ENCODE measurements at regions not wholly inside any gene's neighbourhood (a gene's known extent, or its start where the extent isn't known, plus 50 kb on each side); places are given as distances from the start of the nearest gene placed in this dataset.

GRCh38 chr4:127311371-127311770 is 321.4 kb upstream of the INTU start:
- peaks cover 0 to 6% (median 4%) of the 10 kb centered on the region in 3 donors for H3K9me3 ChIP-seq (replicated peaks in 1 of 3)
- 76 to 93% (median 89%) methylated on average over 1 of the region's 1 CpG for WGBS, 4 donors
- intact Hi-C loops (cut with DNase I): no loop called here

DNA sequence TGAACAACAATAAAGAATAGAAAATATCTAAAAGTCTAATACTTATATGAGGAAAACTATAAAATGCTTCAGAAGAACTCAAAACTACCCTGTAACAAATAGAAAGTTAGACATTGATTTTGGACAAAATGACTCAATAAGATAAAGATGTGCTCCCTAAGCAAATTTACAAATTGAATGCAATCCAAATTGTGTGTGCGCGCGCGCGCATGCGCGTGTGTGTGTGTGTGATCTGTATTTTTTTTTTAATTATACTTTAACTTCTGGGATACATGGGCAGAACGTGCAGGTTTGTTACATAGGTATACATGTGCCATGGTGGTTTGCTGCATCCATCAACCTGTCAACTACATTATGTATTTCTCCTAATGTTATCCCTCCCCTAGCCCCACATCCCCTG is 320.8 kb upstream of the INTU start:
- 87 to 96% (median 92%) methylated on average over 8 of the region's 8 CpGs for WGBS, 4 donors
- H3K36me3 ChIP-seq (replicated peaks in 1 of 2): no peaks in the 10 kb centered on the region
- H3K27me3 ChIP-seq: no peaks in the 10 kb centered on the region
- H3K9me3 ChIP-seq (replicated peaks in 1 of 3): peaks cover 0 to 6% (median 4%) of the 10 kb centered on the region in 3 donors
- DNase-seq: no peak
- H3K27ac ChIP-seq: no peak overlapping the region
- TF ChIP-seq POLR2A (IDR thresholded peaks at IDR 0.05): no peak
- TF ChIP-seq, protein P1, sequence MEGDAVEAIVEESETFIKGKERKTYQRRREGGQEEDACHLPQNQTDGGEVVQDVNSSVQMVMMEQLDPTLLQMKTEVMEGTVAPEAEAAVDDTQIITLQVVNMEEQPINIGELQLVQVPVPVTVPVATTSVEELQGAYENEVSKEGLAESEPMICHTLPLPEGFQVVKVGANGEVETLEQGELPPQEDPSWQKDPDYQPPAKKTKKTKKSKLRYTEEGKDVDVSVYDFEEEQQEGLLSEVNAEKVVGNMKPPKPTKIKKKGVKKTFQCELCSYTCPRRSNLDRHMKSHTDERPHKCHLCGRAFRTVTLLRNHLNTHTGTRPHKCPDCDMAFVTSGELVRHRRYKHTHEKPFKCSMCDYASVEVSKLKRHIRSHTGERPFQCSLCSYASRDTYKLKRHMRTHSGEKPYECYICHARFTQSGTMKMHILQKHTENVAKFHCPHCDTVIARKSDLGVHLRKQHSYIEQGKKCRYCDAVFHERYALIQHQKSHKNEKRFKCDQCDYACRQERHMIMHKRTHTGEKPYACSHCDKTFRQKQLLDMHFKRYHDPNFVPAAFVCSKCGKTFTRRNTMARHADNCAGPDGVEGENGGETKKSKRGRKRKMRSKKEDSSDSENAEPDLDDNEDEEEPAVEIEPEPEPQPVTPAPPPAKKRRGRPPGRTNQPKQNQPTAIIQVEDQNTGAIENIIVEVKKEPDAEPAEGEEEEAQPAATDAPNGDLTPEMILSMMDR (IDR thresholded peaks at IDR 0.05): no peak
- H3K4me3 ChIP-seq: no peak overlapping the region
- intact Hi-C loops (cut with DNase I): no loop called here
- no peaks in the 10 kb centered on the region for H3K4me1 ChIP-seq (replicated peaks in 1 of 2)

More at GRCh38 chr4:127311371-127311770, 321.4 kb upstream of the INTU start:
- Histone ChIP-seq H3K4me3 (no peak overlapping the region), H3K27me3 (no peaks in the 10 kb centered on the region), H3K36me3 (replicated peaks in 1 of 2) (no peaks in the 10 kb centered on the region), H3K27ac (no peak overlapping the region), H3K4me1 (replicated peaks in 1 of 2) (no peaks in the 10 kb centered on the region)
- DNase-seq: no peak
- no peak for TF ChIP-seq POLR2A (IDR thresholded peaks at IDR 0.05)
- TF ChIP-seq, protein P1 (IDR thresholded peaks at IDR 0.05): no peak

DNA sequence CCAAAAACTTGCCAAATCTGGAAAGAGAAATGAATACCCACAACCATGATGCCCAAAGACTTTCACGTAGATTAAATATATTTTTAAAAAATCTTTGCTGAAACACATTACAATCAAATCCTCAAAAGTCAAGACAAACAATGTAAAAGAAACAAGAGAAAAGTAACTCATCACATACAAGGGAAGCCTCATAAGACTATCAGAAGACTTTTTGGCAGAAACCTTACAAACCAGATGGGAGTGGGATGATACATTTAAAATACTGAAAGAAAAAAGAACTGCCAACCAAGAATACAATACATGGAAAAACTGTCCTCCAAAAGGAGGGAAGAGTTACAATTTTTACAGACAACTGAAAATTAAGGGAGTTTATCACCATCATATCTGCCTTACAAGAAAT is 319.0 kb upstream of the INTU start:
- Histone ChIP-seq H3K27me3 (no peaks in the 10 kb centered on the region), H3K36me3 (replicated peaks in 1 of 2) (no peaks in the 10 kb centered on the region), H3K4me1 (replicated peaks in 1 of 2) (no peaks in the 10 kb centered on the region), H3K9me3 (replicated peaks in 1 of 3) (peaks cover 0 to 6% (median 4%) of the 10 kb centered on the region in 3 donors), H3K4me3 (no peak overlapping the region), H3K27ac (no peak overlapping the region)
- 36 to 96% (median 89%) methylated on average over 1 of the region's 1 CpG for WGBS, 4 donors
- intact Hi-C loops (cut with DNase I): no loop called here
- TF ChIP-seq POLR2A (IDR thresholded peaks at IDR 0.05): no peak
- TF ChIP-seq, protein P1 (IDR thresholded peaks at IDR 0.05): no peak
- DNase-seq: no peak

- no peak for DNase-seq
- TF ChIP-seq, protein P1 (IDR thresholded peaks at IDR 0.05): no peak
- no peak for TF ChIP-seq POLR2A (IDR thresholded peaks at IDR 0.05)
- H3K4me1 ChIP-seq (replicated peaks in 1 of 2): no peaks in the 10 kb centered on the region
- no peak overlapping the region for H3K27ac ChIP-seq
- WGBS, 4 donors: 19 to 50% (median 37%) methylated on average over 2 of the region's 2 CpGs
- intact Hi-C loops (cut with DNase I): no loop called here
- no peak overlapping the region for H3K4me3 ChIP-seq
- H3K27me3 ChIP-seq: no peaks in the 10 kb centered on the region
- H3K36me3 ChIP-seq (replicated peaks in 1 of 2): no peaks in the 10 kb centered on the region
- H3K9me3 ChIP-seq (replicated peaks in 1 of 3): peaks cover 0 to 6% (median 0%) of the 10 kb centered on the region in 3 donors
Measured at GRCh38 chr4:127327491-127327890, 305.3 kb upstream of the INTU start.
